CD14-positive monocyte (primary cell): ENCODE measurements at regions not wholly inside any gene's neighbourhood (a gene's known extent, or its start where the extent isn't known, plus 50 kb on each side); places are given as distances from the start of the nearest gene placed in this dataset.

Experiments used
- DNase-seq, 3 donors: peaks; one replicate each; pipeline ENCODE4 v3.0.0-alpha.2; 2011 to 2022
- H2AFZ ChIP-seq: 2 replicates; pipeline ENCODE4 v1.6.0; 2012; ENCODE audit warnings: mild to moderate bottlenecking, low read depth, low read length, inconsistent platforms; ENCODE audit not compliant: insufficient read depth, poor library complexity, severe bottlenecking
- H3K27ac ChIP-seq, 2 donors: 1 replicate in 1 of 2; 2 replicates in 1 of 2; pipeline ENCODE4 v1.5.1; 2012 to 2013; ENCODE audit warnings: low read length in 2 of 2, control low read depth in 1 of 2, inconsistent platforms in 1 of 2, low read depth in 1 of 2, mild to moderate bottlenecking in 1 of 2
- H3K27me3 ChIP-seq, 2 donors: one replicate each; pipeline versions ENCODE4 v1.6.0 to v1.6.1; 2011 to 2013; ENCODE audit warnings: low read length in 2 of 2; ENCODE audit not compliant: control insufficient read depth in 2 of 2, insufficient read depth in 2 of 2
- H3K36me3 ChIP-seq, 2 donors: replicated peaks in 1 of 2; 1 replicate in 1 of 2; 2 replicates in 1 of 2; pipeline versions ENCODE4 v1.5.1 to v1.6.1; 2012 to 2013; ENCODE audit warnings: low read length in 2 of 2, control low read depth in 1 of 2, inconsistent platforms in 1 of 2, mild to moderate bottlenecking in 1 of 2; ENCODE audit not compliant: insufficient read depth in 2 of 2, control insufficient read depth in 1 of 2
- H3K4me1 ChIP-seq, 2 donors: 1 replicate in 1 of 2; 2 replicates in 1 of 2; pipeline versions ENCODE4 v1.5.1 to v1.6.1; 2012 to 2013; ENCODE audit warnings: low read length in 2 of 2, control low read depth in 1 of 2, inconsistent platforms in 1 of 2, mild to moderate bottlenecking in 1 of 2, moderate library complexity in 1 of 2; ENCODE audit not compliant: insufficient read depth in 2 of 2, control insufficient read depth in 1 of 2
- H3K4me2 ChIP-seq: replicated peaks from 2 replicates; pipeline ENCODE3; 2012; ENCODE audit warnings: low read length, moderate library complexity, mild to moderate bottlenecking; ENCODE audit not compliant: poor library complexity, severe bottlenecking; ENCODE audit errors: extremely low read depth
- H3K4me3 ChIP-seq, 3 experiments: fragments of 200-600 bp in 1 of 3; sonication (generic) in 1 of 3; replicated peaks in 1 of 3; 1 replicate in 2 of 3; 2 replicates in 1 of 3; pipeline ENCODE4 v1.5.1; 2011 to 2013; ENCODE audit warnings: low read length in 3 of 3, mild to moderate bottlenecking in 3 of 3, control low read depth in 2 of 3, low read depth in 2 of 3, inconsistent platforms in 1 of 3, moderate library complexity in 1 of 3
- H3K79me2 ChIP-seq: 2 replicates; pipeline ENCODE4 v1.6.0; 2012; ENCODE audit warnings: mild to moderate bottlenecking, control low read depth, inconsistent platforms, low read length, moderate library complexity; ENCODE audit not compliant: insufficient read depth
- H3K9ac ChIP-seq: 2 replicates; pipeline ENCODE4 v1.6.0; 2017; ENCODE audit warnings: low read length, mild to moderate bottlenecking; ENCODE audit not compliant: insufficient read depth, poor library complexity, severe bottlenecking
- H3K9me3 ChIP-seq, 2 donors: replicated peaks in 1 of 2; 1 replicate in 1 of 2; 2 replicates in 1 of 2; pipeline versions ENCODE4 v1.5.1 to v1.6.1; 2012 to 2013; ENCODE audit warnings: low read length in 2 of 2, control low read depth in 1 of 2; ENCODE audit not compliant: control insufficient read depth in 1 of 2, insufficient read depth in 1 of 2
- H4K20me1 ChIP-seq: 2 replicates; pipeline ENCODE4 v1.6.0; 2012; ENCODE audit warnings: mild to moderate bottlenecking, low read length, control low read depth, moderate library complexity; ENCODE audit not compliant: insufficient read depth
- H3K27ac Mint-ChIP-seq, 7 donors: one replicate each; pipeline ENCODE4 v1.8.0; 2020; ENCODE audit warnings: mild to moderate bottlenecking in 7 of 7, mixed read lengths in 7 of 7, moderate library complexity in 6 of 7, inconsistent platforms in 2 of 7
- H3K27me3 Mint-ChIP-seq, 3 donors: one replicate each; pipeline ENCODE4 v1.8.0; 2021 to 2022; ENCODE audit warnings: low read depth in 3 of 3, mild to moderate bottlenecking in 3 of 3, mixed read lengths in 3 of 3, moderate library complexity in 3 of 3, inconsistent platforms in 1 of 3
- H3K36me3 Mint-ChIP-seq, 2 donors: one replicate each; pipeline ENCODE4 v1.8.0; 2020; ENCODE audit warnings: mixed read lengths in 2 of 2, inconsistent platforms in 1 of 2, mild to moderate bottlenecking in 1 of 2
- H3K4me1 Mint-ChIP-seq: one replicate; pipeline ENCODE4 v1.8.0; 2020; ENCODE audit warnings: mild to moderate bottlenecking, mixed read lengths
- H3K4me3 Mint-ChIP-seq, 2 donors: one replicate each; pipeline ENCODE4 v1.8.0; 2020; ENCODE audit warnings: mild to moderate bottlenecking in 2 of 2, mixed read lengths in 2 of 2, moderate library complexity in 1 of 2
- H3K9me3 Mint-ChIP-seq, 7 donors: one replicate each; pipeline ENCODE4 v1.8.0; 2020 to 2022; ENCODE audit warnings: mixed read lengths in 7 of 7, mild to moderate bottlenecking in 6 of 7, moderate library complexity in 6 of 7, inconsistent platforms in 2 of 7
- WGBS: methylation state at CpG from one replicate; pipeline ENCODE4 v1.1.5; 2013; ENCODE audit warnings: missing lambda C conversion rate; ENCODE audit not compliant: insufficient coverage; 5-methylcytosine and 5-hydroxymethylcytosine counted together
- intact Hi-C, 2 donors: fragments of 100-400 bp; cut with micrococcal nuclease; formaldehyde crosslinking; loops; one replicate each; pipeline versions ENCODE4 v1.15.0 to v1.15.1; 2023
- TF ChIP-seq, protein P1 (sequence below): fragments of 200-600 bp; IDR thresholded peaks from one replicate; pipeline ENCODE4 v1.8.0; 2022; ENCODE audit warnings: antibody characterized with exemption, mild to moderate bottlenecking

DNA sequence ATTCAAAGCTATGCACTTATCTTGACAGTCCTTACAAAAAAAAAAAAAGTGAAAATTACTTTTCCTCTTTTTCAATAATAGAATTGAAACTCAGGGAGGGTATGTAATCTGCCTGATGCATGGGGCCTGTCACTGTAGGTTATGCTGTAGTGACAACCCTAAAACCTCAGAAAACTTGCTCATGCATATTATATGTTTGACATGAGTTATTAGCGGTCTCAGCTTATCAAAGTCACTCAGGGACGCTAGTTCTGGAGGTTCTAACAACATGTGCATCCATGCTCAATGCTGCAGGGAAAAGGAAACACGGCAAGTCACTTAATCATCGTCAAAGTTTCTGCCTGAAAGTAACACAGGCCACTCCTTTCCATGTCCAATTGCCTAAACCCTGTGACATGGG lies 78.4 kb upstream of the TMEM252 start:
- Mint-ChIP-seq H3K9me3 (peaks cover 2 to 13% (median 6%) of the 10 kb centered on the region in 7 donors), H3K4me1 (no peaks in the 10 kb centered on the region), H3K4me3 (no peak overlapping the region), H3K27me3 (peaks cover 3 to 7% (median 3%) of the 10 kb centered on the region in 3 donors), H3K36me3 (no peaks in the 10 kb centered on the region), H3K27ac (no peak overlapping the region)
- Histone ChIP-seq H3K27me3 (no peaks in the 10 kb centered on the region), H3K9me3 (peaks cover 0 to 9% of the 10 kb centered on the region in 2 donors), H2AFZ (no peak overlapping the region), H3K27ac (no peak overlapping the region), H3K4me2 (no peak overlapping the region), H4K20me1 (no peaks in the 10 kb centered on the region), H3K36me3 (no peaks in the 10 kb centered on the region), H3K9ac (no peak overlapping the region), H3K4me1 (no peaks in the 10 kb centered on the region), H3K4me3 (no peak overlapping the region), H3K79me2 (no peaks in the 10 kb centered on the region)
- DNase-seq, result no peak
- TF ChIP-seq, protein P1, sequence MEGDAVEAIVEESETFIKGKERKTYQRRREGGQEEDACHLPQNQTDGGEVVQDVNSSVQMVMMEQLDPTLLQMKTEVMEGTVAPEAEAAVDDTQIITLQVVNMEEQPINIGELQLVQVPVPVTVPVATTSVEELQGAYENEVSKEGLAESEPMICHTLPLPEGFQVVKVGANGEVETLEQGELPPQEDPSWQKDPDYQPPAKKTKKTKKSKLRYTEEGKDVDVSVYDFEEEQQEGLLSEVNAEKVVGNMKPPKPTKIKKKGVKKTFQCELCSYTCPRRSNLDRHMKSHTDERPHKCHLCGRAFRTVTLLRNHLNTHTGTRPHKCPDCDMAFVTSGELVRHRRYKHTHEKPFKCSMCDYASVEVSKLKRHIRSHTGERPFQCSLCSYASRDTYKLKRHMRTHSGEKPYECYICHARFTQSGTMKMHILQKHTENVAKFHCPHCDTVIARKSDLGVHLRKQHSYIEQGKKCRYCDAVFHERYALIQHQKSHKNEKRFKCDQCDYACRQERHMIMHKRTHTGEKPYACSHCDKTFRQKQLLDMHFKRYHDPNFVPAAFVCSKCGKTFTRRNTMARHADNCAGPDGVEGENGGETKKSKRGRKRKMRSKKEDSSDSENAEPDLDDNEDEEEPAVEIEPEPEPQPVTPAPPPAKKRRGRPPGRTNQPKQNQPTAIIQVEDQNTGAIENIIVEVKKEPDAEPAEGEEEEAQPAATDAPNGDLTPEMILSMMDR, result no peak
- intact Hi-C loops, result no loop called here
- WGBS, result 78% methylated on average over 4 of the region's 4 CpGs

DNA sequence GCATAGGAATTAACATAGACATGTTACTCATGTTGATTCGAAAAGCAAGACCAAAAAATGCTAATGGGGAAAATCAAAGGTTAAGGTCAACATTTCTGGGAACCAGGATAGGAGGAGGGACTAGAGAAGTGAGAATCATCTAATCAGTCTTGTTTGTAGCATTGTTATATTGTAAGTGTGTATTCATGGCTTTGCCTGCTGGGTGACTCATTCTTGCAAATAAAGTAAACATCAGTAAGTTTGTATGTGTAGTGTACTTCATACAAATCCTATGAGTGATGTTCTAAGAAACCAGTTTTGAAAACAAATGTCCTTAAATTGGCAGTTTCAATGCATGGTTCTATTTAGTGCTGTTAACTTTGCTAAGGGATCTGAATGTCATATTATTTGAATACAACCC lies 79.0 kb upstream of the TMEM252 start:
- no peaks in the 10 kb centered on the region for H3K4me1 Mint-ChIP-seq
- DNase-seq, result no peak
- H3K27me3 ChIP-seq, result no peaks in the 10 kb centered on the region
- no peak overlapping the region for H3K4me3 ChIP-seq
- intact Hi-C loops, result no loop called here
- H3K4me3 Mint-ChIP-seq, result no peak overlapping the region
- no peak overlapping the region for H3K27ac ChIP-seq
- no peaks in the 10 kb centered on the region for H3K79me2 ChIP-seq
- WGBS, result no CpG with 5 or more reads among the region's 1 CpG
- no peak overlapping the region for H3K9ac ChIP-seq
- H3K27me3 Mint-ChIP-seq, result peaks cover 2 to 7% (median 3%) of the 10 kb centered on the region in 3 donors
- H3K36me3 ChIP-seq, result no peaks in the 10 kb centered on the region
- H2AFZ ChIP-seq, result no peak overlapping the region
- H3K4me2 ChIP-seq, result no peak overlapping the region
- TF ChIP-seq, protein P1, result no peak
- H3K4me1 ChIP-seq, result no peaks in the 10 kb centered on the region
- no peaks in the 10 kb centered on the region for H3K36me3 Mint-ChIP-seq
- no peaks in the 10 kb centered on the region for H4K20me1 ChIP-seq
- H3K27ac Mint-ChIP-seq, result no peak overlapping the region
- H3K9me3 Mint-ChIP-seq, result peaks cover 2 to 11% (median 6%) of the 10 kb centered on the region in 7 donors
- H3K9me3 ChIP-seq, result peaks cover 0 to 7% of the 10 kb centered on the region in 2 donors
